Erythroblast (primary cell): ENCODE measurements at regions not wholly inside any gene's neighbourhood (a gene's known extent, or its start where the extent isn't known, plus 50 kb on each side); places are given as distances from the start of the nearest gene placed in this dataset.

Experiments used
- GATA1 ChIP-seq: IDR thresholded peaks from 2 replicates; pipeline ENCODE4 v1.6.1; 2011; ENCODE audit warnings: low read depth, mild to moderate bottlenecking, control low read depth, low read length, moderate library complexity
- POLR2A ChIP-seq: IDR thresholded peaks from 2 replicates; pipeline ENCODE4 v1.6.1; 2011; ENCODE audit warnings: mild to moderate bottlenecking, low read length

DNA sequence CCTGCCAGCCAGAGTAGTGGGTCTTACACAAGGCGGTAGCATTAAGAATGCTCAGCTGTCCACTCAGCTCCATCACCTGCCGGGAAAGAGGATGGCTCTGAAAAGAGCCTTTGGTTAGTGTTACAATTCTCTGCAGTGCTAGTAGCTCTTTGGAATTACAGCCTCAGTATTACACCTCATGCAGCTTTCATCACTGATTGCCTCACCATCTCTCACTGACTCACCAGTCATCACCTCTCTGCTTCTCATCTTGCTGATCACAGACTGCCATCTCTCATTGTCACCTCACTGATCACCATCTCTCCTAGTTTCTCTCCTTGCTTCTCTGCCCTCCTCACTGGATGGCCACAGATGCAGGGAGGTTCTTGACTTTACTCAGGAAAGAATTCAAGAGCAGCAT is 573.5 kb upstream of the SETBP1 start:
- TF ChIP-seq POLR2A (no peak), GATA1 (no peak)
